Renal cortex interstitium (tissue), 11 donors: ENCODE measurements at regions not wholly inside any gene's neighbourhood (a gene's known extent, or its start where the extent isn't known, plus 50 kb on each side); places are given as distances from the start of the nearest gene placed in this dataset.

ENCODE experiments used
- DNase-seq, 11 donors: peaks; one replicate each; pipeline ENCODE4 v3.0.0-alpha.2; 2013; ENCODE audit warnings: low read depth in 9 of 11, low spot score in 4 of 11; ENCODE audit errors: extremely low read depth in 1 of 11

DNA sequence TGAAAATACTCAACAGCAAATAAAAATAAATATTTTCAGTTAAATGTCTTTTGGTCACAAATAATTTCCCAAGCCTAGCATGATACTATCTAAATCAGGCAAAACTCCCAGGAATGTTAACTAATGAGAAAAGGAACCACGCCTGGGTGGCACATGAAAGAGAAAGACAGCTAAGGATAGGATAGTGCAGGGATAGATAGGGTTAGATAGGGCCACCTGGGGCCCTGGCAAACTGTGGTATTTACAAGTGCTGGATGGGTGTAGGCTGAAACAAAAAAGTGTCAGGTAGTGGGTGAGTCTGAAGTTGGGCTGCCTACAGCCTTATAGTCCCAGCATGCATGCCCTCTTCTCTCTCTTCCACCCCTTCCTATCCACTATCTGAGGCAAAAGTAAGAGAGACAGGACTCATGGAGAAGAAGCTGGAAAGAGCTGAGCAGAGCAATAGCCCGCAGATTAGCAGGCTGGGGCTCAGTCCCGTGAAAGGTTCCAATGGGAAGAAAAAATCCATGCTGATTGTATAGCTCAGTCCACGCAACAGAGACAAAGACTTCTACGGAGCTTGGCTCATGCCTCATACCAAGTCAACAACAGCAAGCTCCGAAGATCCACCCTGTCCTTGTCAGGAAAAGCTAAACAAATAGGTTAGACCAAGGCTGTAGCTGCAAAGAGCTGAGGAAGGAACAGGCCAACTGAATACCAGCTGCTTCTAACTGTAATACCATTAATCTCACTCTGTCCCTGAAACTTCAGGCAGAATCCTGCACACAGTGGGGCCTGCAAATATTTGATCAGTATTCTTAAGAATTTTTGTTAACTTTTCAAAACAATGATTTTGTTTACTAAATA is 342.1 kb upstream of the ATP11B start:
- no peak for DNase-seq

DNA sequence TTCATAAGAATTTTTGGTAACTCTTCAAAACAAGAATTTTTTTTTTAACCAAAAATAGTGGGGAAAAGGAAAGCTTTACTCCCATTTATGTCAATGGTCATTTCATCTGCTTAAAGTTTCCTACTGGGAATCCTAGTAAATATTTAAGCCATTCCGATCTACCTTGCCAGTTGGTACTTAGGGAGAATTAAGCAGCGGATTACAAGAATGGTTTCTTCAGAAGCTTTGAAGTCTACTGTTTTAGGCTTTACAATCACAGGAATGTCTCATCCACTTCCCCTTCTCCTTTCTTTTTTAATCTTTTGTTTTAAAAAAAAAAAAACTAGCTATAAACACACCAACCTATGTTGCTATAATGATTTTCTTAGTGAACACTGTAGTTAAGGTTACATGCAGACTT is 341.4 kb upstream of the ATP11B start:
- no peak for DNase-seq

DNA sequence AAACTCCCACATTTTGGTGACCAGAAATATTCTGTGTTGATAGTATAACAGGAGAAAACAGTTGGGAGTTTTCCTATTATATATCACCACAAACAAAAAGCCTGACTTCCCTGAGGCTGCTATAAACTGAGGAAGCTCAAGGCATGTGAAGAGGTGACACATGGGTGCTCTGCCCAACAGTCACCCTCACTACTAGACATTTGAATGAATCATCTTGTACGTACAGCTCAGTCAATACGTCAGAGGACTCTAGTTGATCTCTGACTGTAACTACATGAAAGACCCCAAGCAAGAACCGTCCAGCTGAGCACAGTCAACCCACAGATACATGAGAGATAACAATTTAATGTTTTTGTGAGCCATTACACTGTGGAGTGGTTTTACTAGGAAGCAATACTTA is 338.3 kb upstream of the ATP11B start:
- no peak for DNase-seq

GRCh38 chr3:182460303-182460702 is 333.0 kb upstream of the ATP11B start:
- DNase-seq = no peak

- no peak for DNase-seq
These were observed 331.2 kb upstream of the ATP11B start for GRCh38 chr3:182462152-182462551.

DNA sequence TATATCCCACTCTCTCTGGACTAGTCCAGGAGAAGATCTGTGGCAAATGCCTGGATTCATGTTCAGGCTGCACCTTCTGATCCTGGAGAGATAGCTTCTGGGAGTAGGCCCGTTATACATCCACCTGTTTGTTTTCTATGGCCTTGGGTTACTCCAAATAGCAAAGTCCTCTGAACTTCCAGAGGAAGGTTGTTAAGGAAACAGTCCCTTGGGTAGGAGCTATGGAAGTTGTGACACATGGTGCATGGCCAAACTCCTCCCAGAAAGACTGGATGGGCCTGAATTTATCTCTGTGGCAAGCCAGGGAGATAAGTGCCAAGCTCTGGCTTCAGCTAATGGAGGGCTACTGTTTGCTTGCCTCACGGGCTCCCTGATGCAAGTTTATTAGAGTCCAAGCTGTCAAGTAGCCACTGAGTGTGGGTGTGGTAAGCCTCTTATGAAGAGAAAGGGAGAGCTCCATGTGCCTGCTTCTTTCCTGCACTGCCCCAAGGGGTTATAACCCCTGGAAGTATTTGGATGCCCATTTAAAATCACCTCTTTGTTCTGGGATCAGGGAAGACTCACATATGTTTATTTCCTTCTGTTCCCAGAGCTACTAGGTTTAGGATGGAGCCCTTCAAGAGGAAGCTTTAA is 328.7 kb upstream of the ATP11B start:
- no peak for DNase-seq

DNA sequence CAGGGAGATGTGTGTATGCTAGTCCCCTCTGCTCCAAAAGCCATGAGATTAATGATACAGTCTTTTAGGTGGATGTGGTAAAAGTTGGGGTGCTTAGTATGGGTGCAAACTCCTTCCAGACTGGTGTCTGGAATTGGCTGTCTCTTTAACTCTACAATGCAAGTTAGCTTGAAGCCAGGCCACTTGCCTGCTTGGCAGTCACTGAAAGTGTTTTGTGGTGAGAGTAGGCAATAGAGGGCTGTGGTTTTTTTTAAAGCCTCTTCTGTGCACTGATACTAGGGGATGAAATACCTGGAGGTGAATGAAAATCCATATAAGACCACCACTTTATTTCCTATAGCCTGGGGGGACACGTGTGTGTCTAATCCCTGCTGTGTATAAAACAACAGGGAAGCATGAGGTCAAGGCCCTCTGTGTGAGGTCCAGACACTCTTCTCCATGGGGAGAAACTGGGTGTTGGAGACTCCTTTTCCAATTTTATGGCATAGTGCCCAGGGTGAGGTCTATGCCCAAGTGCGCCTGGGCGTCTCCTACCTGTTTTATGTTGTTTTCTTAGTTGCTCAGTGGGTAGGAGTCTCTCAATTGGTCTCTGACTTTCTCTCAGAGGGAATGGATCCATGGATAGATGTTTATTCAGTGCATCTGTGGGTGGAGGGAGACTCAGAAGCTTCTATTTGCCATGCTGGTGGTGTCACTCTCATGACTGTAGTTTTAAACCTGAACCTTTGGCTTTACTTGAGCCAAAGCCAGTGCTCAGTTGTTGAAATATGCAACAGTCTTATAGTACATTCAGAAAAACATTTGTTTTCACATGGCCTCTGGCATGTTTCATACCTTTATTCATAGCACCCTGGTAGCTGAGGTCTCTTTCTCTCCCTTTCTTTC is 327.8 kb upstream of the ATP11B start:
- DNase-seq = no peak

DNA sequence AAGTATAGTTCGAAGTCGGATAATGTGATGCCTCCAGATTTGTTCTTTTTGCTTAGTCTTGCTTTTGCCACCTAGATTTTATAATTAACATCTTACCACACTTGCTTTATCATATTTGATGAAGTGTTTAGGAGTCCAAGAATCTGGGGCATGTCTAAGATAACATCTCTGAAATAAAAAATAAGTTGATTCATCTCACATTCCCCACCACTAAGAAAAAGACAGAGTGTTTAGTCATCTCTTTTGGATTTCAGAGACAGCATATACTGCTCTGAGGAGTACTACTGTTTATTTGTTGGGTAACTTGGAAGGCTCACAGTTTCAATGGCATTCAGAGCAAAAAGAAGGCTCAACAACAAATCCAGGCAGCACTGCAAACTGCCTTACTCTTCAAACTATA is 324.2 kb upstream of the ATP11B start:
- no peak for DNase-seq

GRCh38 chr3:182470187-182470586 is 323.1 kb upstream of the ATP11B start:
- DNase-seq = no peak

- no peak for DNase-seq
These were observed 320.1 kb upstream of the ATP11B start for GRCh38 chr3:182473191-182473710.

DNA sequence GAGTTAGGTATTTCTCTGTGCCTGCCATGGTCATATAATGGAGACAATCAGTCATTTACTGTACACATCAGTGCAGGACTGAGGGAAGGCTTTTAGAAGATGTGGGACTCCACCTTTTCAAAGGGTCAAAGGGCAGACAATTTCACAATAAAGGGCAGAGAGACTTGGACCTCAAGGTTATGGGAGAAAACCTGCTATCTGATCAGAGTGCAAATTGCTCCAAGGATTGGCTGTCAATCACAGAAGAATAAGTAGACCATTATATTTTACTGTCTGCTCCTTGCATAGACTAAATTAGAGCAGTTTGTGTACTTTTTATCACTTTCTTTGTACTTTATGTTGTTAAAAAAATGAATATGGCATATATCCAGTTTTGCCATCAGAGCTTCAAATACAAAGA is 314.9 kb upstream of the ATP11B start:
- no peak for DNase-seq

DNA sequence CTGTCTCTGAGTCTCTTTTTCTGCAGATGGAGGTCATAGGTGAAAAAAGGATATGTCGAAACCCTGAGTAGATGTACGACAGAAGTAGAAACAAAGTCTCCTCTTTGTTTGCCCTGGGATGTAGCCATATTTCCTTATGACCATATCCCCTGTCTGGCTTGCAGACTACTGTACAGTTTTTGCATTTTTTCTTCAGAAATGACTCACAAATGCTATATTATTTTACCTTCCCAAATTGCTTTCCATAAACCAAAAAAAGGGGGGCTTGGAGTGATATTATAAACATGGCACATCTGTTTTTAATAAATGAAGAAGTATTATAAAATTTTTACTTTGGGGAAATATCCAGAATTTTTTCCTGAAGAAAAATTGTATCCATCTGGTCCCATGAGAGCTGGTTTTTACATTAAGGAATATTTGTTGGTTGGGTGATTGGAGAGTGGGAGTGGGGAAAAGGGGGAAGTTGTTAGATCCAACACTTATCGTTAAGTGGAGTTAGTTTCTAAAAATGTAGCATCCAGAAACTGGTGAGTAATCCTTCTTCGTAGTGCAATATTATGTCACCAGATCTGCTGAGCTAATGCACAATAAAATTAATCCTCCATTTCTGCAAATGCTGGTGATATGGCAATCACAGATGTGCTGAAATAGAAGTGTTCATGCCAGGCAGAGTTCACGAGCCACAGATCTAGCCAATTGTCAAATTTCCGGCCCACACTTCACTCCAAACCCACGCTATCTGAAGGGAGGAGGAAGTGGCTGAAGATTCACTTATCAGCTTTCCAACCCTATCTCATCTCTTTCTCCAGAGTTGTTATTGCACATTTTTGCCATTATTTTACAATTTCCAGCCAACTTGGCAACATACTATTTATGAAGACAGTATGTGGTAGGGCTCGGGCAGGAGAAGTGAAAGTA is 313.6 kb upstream of the ATP11B start:
- no peak for DNase-seq

- DNase-seq = no peak
These were observed 310.6 kb upstream of the ATP11B start for GRCh38 chr3:182482705-182483104.

DNA sequence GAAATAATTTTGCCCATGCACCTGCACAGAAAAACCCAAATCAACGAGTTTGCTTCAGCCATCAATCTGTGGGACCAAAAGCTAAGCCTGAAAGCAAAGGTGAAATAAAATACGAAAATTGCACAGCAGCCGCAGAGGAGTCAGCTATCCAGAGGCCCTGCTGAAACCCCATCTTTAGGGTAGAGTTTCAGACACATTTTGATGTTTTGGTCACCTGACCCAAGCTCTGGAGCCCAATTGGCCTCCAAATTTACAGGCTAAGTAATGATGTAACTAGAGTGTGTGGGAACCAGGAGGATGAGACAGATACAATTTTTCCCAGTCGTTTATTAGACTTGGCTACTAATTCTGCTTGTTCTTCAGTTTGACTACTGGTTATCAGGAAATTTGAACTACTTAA is 308.6 kb upstream of the ATP11B start:
- DNase-seq = no peak

DNA sequence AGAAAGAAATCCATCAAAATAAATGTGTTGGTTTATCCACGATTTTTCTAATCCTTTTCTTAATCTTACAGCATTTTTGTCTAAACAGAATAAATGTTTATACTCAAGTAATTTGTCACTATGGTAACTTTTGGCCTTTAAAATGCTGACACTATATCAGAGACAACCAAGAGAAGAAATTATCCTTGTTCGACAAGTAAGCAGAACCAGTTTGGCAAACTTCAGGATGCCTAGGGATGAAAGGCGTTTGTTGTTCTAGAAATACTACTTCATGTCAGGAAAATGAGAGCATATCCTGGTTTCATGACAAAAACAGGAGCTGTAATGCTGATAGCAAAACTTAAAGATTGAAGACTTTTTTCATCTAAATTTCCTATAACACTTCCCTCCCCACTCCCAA is 308.0 kb upstream of the ATP11B start:
- no peak for DNase-seq

DNA sequence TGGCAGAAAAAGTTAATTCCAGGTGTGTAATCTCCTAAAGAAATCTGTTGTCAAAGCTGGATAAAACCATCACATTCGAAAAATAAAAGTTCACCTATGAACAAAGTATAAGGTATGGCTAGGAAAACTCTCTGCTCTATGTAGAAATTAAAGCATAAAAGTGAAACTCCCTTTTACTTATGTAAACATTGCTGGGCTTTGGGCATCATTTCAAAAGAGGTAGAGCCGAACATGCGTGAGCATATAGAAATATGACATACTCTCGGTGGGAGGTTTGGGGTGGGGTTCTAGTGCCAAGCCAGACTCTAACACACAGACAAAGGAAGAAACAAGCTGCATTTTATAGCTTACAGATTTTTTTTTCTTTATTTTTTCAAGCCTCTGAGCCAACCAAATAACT is 306.8 kb upstream of the ATP11B start:
- DNase-seq = no peak

DNA sequence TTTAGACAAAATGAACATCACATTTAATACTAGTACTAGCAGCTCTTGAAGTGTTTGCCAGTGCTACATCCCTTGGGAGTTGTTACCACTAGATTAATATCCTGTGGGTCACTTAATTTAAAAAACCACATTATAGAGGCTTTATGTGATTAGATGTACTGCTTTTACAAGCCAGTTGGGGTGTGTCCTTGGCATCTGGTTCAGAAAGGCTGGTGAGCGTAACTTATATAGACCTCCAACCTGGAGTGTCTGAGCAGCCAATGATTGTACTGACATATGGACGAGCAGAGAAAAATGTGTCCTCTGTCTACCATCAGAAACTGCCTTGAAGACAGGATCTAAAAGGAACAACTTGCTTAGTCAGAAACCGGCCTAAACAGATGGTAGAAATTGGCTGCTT is 306.2 kb upstream of the ATP11B start:
- DNase-seq = no peak

GRCh38 chr3:182487611-182488010 is 305.7 kb upstream of the ATP11B start:
- no peak for DNase-seq
